Dermis microvascular lymphatic vessel endothelial cell (primary cell): ENCODE measurements at regions not wholly inside any gene's neighbourhood (a gene's known extent, or its start where the extent isn't known, plus 50 kb on each side); places are given as distances from the start of the nearest gene placed in this dataset.
"Not testable (repeated sequence)": the region's sequence is repeated elsewhere in the genome, so short reads cannot be mapped to it uniquely, and the experiment has no call there.

Experiments
- DNase-seq, 2 donors: peaks; one replicate each; pipeline versions ENCODE4 v3.0.0 to v3.0.0-alpha.2; 2010; ENCODE audit warnings: low read depth in 2 of 2

DNA sequence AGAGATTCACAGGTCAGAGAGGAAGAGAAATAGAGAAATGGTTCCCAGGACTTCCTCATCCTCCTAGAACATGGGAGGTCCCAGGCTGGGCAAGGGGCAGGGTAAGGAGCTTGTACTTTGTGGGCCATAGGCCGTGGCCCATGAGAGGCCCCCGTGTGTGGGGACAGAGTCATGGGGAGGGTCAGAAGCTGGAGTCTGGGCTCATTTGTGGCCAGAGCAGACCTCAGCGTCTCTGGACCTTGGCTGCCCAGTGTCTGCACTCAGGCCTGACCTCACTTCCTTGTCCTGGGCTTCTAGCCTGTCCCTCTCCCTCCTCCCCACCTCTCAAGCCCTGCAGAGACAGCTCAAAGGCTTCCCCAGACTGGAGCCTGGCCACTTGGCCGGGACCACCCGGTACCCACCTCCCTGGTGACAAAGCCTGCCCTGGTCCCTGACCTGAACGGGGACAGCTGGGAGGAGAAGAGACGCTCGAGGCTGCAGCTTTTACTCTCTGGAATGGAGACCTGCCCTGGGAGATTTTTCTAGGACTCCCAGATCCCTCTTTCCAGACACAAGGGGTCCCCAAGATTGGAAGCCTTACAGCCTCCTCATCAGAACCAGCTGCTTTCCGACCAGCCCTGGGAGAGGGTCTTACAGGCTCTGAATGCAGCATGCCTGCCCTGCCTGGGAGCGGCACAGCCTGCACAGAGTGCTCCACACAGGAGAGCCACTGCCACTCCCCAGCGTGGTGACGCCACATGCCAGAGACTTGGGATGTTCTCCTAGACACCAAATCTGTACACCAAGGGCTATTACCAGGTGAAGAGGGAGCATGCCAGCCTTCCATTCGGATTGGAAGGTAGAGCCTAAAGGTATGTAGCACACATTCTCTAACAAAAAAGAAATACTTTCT is 569.0 kb upstream of the B3GAT1 start:
- no peak for DNase-seq

DNA sequence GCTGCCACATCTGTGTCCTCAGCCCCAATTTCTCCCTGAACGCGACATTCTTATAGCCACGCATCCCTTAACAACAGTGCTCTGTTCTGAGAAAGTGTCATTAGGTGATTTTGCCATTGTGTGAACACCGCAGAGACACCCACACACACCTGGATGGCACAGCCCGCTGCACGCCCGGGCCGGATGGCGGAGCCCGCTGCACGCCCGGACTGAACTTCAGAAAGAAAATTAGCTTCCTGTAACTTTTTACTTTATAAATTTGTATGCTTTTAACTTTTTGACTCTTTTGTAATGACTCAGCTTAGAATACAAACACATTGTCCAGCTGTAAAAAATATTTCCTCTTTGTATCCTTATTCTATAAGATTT is 567.0 kb upstream of the B3GAT1 start:
- DNase-seq = not testable (repeated sequence)

DNA sequence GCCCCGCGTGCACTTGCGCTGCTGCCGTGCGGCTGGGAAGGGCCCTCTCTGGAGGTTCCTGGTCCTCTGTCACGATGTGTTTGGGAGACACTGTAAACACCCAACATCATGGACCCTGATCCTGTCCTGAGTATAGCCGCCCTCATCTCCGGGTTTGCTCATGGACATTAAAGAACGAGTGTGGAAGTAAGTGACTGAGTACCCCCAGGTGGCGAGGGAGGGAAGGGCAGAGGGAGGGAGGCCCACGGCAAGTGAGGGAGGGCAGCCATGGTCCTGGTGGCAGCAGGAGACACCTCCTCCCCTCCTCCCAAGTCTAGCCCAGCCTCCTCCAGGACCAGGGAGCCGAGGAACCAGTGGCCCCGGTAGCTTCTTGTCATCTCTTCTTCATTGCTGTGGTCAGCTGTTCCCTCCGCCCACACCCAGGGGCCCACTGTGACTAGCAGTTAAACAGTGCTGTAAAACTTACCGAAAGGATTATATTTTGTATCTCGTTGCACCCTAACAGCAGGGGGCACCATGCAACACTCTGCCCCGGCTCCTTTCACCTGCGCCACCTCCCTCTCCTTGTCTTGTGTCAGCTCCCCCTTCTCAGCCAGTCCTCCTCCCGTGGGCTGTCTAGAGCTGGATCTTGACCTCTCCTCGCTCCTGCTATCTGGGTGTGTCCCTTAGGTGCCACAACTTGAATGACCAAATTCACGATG is 566.5 kb upstream of the B3GAT1 start:
- peak; percentile 2 to 9 for DNase-seq

DNA sequence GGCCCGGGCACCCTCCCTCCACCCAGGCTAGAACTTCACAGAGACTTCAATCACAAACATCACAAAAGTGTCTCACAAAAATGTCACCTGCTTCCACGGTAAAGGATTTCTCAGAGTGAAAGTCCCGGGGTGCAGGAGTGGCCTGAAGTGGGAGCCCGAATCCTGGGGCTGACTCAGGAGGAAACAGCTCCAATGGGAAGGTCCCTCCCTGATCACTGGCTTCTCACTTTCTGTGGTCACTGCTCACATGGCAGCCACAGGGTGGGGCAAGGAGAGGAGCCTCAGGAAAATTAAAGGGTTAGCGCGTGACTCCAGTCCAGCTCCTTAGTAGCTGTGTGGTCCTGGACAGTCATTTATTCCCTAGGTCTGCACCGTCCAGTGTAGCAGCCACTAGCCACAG is 564.5 kb upstream of the B3GAT1 start:
- no peak for DNase-seq

DNA sequence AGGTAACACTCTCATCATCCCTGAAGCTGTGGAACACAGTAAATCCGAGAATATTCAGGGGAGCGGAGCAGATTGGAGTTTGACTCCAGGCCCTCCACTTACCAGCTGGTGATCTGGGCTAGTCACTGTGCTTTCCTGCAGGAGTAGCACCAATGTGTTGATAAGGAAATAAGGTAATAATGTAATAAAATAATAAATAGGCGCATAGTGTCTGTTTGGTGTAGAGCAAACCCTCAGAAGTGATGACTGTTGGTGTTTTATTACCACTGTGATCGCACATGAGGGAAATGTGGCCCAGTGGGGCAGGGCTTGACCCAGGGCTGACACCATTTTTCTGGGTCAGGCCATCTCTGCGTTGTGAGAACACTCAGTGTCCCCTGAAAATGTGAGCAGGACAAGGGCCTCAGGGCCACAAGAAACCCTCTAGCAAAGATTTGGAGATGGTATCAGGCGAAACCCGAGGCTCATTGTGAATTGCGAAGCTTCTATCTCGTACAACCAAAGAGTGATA is 563.9 kb upstream of the B3GAT1 start:
- DNase-seq = no peak

DNA sequence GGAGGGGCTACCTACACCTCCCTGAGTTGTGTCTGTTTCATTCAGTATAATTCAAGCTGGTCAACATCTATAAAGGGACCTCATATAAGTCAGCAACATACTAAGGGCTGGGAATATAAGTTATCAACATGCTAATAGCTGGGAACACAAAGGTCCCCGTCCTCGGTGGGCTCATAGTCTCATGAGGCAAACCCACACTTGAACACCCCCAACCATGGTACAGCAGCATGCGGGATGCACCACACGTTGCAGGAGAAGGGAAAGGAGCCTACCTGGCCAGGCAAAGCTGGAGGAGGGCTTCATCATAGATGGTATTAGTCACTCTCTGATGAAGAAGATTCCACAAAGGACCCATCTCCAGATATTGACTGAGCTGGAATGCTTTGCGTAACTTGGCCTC is 561.8 kb upstream of the B3GAT1 start:
- DNase-seq = no peak

DNA sequence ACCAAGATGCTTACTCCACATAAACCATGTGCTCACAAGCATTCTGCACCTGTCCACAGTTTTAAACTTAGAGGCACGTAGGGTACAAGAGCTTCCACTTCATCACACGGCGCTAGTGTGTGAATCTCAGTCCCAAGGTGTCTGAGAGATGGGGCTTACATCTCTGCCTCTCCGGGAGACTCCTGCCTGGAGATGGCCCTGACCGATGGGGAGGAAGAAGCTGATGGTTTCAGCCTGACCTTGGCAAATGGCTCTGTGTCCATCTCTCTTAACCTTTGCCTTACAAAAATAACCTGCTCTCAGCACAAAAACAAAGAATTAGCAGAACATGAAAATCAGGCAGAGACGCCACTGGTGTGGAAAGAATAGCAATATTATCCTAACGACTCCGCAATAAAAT is 559.3 kb upstream of the B3GAT1 start:
- DNase-seq = no peak

DNA sequence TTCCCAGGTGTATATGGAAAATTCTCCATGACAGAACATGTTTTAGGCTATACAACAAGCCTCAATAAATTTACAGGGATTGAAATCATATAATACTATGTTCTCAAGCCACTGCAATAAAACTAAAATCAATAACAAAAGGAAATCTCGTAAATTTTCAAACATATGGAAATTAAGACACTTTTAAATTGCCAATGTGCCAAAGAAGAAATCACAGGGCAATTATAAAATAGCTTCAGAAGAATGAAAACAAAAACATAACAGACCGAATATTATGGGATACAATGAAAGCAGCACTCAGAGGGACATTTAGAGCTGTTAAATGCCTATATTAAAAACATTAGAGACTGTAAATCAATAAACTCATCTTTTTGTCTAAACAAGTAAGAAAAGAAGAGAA is 555.7 kb upstream of the B3GAT1 start:
- DNase-seq = no peak

DNA sequence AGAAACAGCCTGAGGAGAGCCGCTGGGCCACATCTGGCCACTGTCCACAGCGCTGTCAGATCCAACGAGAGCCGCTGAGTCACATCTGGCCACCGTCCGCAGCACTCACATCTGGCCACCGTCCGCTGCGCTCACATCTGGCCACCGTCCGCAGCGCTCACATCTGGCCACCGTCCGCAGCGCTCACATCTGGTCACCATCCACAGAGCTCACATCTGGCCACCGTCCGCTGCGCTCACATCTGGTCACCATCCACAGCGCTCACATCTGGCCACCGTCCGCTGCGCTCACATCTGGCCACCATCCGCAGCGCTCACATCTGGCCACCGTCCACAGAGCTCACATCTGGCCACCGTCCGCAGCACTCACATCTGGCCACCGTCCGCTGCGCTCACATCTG is 549.3 kb upstream of the B3GAT1 start:
- DNase-seq = not testable (repeated sequence)

DNA sequence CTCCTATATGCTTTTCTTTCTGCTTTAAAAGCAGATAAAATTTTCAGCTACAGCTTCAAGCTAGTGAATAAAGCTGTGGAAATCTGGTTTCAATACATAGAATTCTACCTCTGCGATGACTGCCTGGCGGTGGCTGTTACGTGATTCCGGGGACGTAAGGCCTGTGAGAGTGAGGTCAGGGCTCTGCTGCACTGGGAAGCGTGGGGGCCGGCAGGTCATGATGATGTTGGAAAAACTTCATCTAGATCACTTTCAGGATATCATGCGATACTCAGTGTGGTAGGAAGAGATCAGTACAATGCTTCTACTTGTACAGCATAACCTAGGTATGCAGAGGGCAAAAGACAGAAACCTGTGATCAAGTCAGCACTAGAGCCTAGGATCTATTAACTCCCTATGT is 546.8 kb upstream of the B3GAT1 start:
- DNase-seq = peak in 1 of 2 donors; percentile 11

DNA sequence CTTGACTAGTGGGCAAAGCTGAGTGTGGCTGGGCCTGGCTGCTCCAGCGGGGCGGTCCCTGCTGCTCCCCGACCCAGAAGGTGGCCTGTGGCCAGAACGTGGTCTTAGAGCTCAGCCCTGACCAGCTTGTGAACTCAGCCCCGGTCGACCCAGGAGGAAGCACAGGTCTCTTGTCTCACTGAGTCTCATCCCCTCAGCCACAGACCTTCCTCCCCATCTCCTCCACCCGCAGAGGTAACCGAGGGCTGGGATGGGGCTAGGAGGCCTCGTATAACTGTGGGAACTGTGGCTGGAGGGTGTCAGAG is 546.2 kb upstream of the B3GAT1 start:
- no peak for DNase-seq

DNA sequence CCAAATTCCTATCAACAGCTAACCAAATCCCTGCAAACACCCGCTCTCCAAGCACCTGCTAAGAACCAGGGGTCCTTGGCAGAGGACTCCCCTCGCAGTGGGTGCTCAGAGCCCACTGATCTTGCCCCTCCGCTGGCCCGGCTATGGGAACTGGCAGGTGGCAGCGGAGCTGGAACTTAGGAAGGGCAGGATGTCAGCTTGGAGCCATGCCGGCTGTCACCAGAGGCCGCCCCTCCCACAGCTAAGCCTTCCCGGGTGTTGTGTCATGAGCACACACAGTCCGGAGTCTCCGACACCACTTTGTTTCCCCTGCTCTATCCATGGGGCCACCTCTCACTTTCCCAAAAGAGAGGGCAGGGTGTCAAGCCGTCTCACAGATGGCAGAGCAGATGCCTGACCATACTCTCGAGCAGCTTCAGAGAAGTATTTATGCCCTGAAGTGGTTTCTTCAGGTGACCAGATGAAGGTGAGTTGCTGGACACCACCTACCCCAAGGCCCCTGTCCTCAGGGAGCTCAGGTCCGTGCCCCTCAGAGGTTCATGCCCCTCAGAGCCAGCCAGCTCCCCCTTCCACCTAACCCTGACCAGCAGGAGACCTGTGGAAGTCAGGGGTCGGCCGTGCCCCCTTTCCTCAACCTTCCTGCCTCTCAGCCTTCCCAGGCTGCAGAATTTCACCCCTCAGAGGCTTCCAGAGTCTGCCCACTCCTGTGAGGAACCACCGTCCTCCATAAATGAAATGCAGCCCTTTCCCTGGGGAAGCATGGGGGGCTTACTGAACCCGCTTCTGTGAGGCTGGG is 545.7 kb upstream of the B3GAT1 start:
- no peak for DNase-seq

DNA sequence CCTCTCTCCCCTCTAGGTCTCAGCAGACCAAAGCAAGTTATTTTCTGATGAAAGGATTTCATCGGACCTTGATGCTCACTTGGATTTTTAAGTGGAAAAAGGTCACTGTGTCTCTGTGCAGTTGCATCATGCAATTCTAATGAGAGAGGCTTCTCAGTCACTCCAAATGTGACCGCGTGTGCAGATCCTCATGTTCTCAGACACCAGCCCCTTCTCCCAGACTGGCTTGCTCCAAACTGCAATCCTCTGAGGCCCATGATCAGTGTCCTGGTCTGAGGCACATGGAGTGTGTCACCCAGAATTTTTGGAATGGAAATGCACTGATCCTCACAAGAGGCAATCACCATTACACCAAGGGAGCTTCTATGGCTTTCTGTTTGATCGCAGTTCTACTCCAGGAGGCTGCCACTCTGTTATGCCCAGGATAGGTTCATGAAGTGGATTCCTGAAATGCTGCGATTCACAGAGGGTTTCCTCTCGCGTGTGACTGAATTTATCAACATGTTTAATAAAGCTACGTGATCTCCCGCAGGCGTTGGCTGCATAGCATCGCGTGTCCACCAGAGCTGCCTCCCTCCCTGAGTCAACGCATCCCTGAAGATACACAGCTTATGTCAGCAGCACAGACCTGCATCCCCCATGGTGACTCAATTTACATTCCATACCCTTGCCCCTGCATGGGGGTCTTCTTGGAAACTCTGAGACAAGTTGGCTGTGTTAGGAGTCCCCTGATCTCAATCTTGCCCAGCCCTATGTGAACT is 544.6 kb upstream of the B3GAT1 start:
- no peak for DNase-seq

DNA sequence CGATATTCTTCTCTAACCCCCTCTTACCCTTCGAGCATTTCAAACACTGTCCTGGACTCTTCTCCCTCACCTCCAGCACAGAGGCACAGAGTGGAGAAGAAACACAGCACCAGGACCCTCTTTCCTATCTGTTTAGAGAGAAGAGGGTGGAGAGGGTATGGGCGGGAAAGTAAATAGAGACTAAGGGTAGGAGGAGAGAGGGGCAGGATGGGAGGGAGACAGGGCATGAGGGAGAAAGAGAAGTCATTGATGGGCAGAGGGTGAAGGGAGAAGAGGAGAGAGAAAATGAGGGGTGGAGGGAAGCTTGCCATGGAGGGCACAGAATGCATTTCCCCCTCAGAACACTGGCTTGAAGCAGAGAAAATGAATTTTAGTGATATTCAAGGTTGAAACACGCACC is 543.9 kb upstream of the B3GAT1 start:
- DNase-seq = not testable (repeated sequence)

DNA sequence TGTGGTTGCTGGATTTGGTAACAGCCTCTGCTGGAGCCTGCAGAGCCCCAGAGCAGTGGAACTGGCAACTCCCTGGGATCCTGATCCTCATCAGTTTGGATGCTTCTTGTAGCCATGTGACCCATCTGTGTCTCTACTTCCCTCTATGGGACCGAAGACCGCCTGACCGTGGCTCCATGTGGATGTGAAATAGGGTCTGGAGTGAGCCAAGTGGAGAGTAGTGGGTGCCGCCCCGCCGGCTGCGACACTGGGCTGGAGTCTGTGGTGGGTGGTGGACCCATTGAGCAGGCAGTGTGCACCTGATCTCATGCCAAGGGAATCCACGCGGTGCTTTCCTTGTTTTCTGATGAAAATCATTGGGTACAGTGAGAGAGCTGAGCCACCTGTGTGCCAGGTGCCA is 543.2 kb upstream of the B3GAT1 start:
- no peak for DNase-seq

DNA sequence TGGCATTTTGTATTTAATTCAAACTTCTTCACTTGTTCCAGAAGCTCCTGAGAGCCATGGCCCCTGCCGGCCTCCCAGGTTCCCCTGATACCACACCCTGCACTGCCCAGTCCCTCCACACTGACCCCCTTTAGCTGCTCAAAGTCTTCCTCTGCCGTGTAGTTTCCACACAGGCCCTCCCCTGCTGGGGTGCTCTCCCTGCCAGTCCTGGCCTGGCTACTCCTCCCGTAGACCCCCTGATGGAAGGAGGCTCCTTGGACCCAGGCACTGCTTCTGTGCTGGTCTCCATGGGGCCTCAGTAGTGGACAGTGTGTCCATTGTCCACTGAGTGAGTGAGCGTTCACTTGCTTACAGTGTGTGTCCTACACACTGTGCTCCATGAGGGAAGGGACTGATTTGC is 542.4 kb upstream of the B3GAT1 start:
- not testable (repeated sequence) for DNase-seq

DNA sequence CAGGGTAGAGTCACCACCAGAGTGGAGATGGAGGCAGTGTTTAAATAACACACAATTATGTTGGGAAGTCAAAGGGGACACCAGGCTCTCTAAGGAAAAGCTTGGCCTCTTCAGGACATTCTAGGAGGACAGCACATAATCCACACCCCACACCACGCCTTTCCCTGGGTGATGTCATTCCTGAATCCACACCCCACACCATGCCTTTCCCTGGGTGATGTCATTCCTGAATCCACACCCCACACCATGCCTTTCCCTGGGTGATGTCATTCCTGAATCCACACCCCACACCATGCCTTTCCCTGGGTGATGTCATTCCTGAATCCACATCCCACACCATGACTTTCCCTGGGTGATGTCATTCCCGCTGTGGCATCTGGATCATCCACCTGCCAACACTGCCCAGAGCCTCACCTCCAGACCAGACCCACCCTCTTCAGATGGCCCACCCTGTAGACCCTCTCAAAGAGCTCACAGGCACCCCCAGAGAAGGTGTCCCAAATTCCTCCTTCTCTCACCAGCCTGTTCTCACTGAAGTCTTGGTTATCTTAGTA is 541.5 kb upstream of the B3GAT1 start:
- DNase-seq = not testable (repeated sequence)

DNA sequence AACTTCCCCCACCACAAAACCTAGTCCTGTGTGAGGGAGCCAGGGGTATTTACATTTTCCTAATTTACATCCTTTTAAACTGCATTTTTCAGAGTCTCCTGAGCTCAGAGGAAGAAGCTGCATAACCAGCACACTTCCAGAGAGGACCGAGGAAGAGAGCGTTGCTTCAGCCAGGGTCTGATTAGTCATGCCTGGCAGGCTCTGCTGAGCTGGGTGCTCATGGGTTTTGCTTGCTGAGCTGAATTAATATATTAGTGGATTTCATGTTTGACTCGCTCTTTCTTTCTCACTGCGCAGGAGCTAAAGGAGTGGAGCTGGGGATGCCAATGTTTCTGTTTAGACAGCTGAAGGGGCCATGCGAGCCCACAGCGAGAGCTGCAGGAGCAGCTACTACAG is 539.3 kb upstream of the B3GAT1 start:
- peak in 1 of 2 donors; percentile 43 for DNase-seq

DNA sequence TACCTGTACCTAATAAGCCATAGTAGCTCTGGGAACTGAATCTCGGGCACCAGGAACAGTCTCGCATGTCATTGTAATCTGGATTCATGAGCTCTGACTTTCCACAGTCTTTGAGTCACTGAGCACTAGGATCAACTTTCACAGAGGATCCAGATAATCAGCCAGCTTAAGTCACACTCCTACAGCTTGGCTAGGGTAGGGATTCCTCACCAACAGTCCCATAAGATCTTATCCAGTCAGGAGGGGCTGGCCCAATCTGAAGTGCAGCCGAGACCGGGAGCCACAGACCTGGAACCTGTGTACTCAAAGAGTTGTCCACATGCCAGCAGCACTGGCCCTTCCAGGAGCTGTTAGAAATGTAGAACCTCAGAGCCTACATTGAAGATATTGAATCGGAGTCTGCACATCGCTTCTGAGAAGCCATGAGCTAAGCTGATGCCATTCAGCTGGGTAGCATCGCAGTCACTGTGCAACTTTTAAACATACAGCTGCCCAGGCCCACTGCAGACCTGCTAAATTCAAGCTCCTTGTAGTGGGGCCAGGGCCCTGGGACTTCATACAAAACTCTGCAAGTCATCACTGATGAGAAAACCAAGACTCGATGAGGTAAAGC is 538.8 kb upstream of the B3GAT1 start:
- DNase-seq = peak in 1 of 2 donors; percentile 14
